HCT116 (cell line): ENCODE measurements at regions not wholly inside any gene's neighbourhood (a gene's known extent, or its start where the extent isn't known, plus 50 kb on each side); places are given as distances from the start of the nearest gene placed in this dataset.

ENCODE experiments used
- CEBPB ChIP-seq: IDR thresholded peaks from 2 replicates; pipeline ENCODE4 v1.6.1; 2012; ENCODE audit warnings: low read depth
- CTCF ChIP-seq, 3 experiments: fragments of 200-600 bp in 1 of 3; sonication (generic) in 1 of 3; IDR thresholded peaks in 2 of 3; conservative IDR thresholded peaks in 1 of 3; 2 replicates each; pipeline ENCODE4 v1.5.1; 2012 to 2017; ENCODE audit warnings: low read depth in 2 of 3, low read length in 2 of 3, antibody characterized with exemption in 1 of 3, borderline replicate concordance in 1 of 3, control low read depth in 1 of 3, mild to moderate bottlenecking in 1 of 3, mixed read lengths in 1 of 3, mixed run types in 1 of 3, moderate library complexity in 1 of 3; ENCODE audit not compliant: insufficient read depth in 1 of 3
- POLR2A ChIP-seq: IDR thresholded peaks from 2 replicates; pipeline ENCODE4 v1.7.0; 2011; ENCODE audit warnings: borderline replicate concordance; ENCODE audit not compliant: insufficient read depth, insufficient read length; ENCODE audit errors: extremely low read depth
- POLR2AphosphoS5 ChIP-seq: IDR thresholded peaks from 2 replicates; pipeline ENCODE4 v1.6.1; 2011; ENCODE audit warnings: mild to moderate bottlenecking, low read depth, low read length, moderate library complexity
- REST ChIP-seq: IDR thresholded peaks from 2 replicates; pipeline ENCODE4 v1.6.1; 2012; ENCODE audit warnings: low read depth
- SRF ChIP-seq: IDR thresholded peaks from 2 replicates; pipeline ENCODE4 v1.6.1; 2012; ENCODE audit warnings: low read depth

- TF ChIP-seq SRF (no peak), CTCF (IDR thresholded peaks at IDR 0.05 in 2 of 3, conservative IDR thresholded peaks at IDR 0.05 in 1 of 3; ENCODE audit: borderline replicate concordance in 1 of 3, insufficient read depth in 1 of 3, low read depth in 2 of 3, low read length in 2 of 3) (no peak), CEBPB (no peak), POLR2A (no peak), REST (no peak), POLR2AphosphoS5 (no peak)
Measured at GRCh38 chr5:19104948-19105347, 883.1 kb downstream of the CDH18 start.
